AG09319 (cell line): ENCODE measurements at regions not wholly inside any gene's neighbourhood (a gene's known extent, or its start where the extent isn't known, plus 50 kb on each side); places are given as distances from the start of the nearest gene placed in this dataset.

Experiments used
- DNase-seq: peaks from one replicate; pipeline ENCODE4 v3.0.0-alpha.2; 2010; ENCODE audit warnings: low read depth; ENCODE audit errors: extremely low read depth
- TF ChIP-seq, protein P1 (sequence below): IDR thresholded peaks from 2 replicates; pipeline ENCODE4 v1.5.1; 2011; ENCODE audit warnings: low read depth, mild to moderate bottlenecking, inconsistent platforms, low read length, moderate library complexity

DNA sequence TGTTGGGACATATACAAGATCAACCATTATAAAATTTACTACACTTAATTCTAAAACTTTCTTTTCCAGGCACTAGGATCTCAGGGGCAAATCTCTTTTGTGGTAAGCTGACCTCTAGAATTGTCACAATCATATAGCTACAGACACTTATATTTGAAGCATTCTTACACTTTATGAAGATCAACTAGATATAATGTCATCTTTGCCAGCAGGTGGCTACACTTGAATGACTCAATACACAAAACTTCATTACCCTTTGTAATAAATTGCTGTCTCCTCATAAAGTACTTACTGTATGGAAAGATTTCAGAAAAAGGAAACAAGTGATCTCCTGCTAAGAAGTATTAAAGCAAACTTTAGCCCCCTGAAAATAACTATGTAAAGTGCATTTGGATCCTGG is 77.8 kb downstream of the RDH14 start:
- no peak for DNase-seq

DNA sequence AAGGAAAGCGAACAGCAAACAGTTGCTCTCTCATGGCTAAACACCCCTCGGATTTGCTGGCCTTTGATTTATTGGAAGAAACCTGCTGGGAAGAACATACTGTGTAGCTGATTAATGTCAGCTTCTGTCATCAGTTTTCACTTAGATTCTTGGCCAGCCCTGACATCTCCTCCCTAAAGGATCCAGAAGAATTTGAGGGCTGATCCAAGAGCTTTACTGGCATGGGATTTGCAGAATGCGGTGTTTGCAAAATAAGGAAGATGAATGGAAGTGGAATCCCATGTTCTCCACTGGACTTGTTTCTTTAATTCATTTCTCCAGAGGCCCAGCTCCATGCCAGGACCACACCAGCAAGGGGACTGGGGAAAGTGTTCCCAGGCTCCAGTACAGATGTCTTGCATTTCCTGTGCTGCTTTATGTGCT is 80.5 kb downstream of the RDH14 start:
- TF ChIP-seq, protein P1, sequence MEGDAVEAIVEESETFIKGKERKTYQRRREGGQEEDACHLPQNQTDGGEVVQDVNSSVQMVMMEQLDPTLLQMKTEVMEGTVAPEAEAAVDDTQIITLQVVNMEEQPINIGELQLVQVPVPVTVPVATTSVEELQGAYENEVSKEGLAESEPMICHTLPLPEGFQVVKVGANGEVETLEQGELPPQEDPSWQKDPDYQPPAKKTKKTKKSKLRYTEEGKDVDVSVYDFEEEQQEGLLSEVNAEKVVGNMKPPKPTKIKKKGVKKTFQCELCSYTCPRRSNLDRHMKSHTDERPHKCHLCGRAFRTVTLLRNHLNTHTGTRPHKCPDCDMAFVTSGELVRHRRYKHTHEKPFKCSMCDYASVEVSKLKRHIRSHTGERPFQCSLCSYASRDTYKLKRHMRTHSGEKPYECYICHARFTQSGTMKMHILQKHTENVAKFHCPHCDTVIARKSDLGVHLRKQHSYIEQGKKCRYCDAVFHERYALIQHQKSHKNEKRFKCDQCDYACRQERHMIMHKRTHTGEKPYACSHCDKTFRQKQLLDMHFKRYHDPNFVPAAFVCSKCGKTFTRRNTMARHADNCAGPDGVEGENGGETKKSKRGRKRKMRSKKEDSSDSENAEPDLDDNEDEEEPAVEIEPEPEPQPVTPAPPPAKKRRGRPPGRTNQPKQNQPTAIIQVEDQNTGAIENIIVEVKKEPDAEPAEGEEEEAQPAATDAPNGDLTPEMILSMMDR = no peak
- DNase-seq = peak; percentile 29

More for the DNA sequence above, 77.8 kb downstream of the RDH14 start:
- TF ChIP-seq, protein P1 = no peak

DNA sequence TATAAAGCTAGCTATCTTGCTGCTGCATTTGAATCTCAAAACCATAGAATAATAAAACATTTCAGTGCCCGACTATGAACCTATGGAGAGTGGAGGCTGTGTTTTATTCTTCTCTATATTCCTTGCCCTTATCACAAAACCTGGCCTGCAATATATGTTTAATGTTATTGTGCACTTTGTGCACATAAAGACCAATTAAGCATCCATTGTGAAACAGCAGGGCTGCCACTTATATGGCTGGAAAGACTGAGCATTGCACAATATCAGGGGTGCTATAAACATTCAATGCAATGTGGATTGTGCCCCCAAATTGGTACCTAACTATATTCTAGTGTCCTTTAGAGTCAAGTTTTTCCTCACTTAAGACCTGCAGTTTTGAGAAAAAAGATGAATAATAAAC is 83.2 kb downstream of the RDH14 start:
- TF ChIP-seq, protein P1 = no peak
- no peak for DNase-seq

DNA sequence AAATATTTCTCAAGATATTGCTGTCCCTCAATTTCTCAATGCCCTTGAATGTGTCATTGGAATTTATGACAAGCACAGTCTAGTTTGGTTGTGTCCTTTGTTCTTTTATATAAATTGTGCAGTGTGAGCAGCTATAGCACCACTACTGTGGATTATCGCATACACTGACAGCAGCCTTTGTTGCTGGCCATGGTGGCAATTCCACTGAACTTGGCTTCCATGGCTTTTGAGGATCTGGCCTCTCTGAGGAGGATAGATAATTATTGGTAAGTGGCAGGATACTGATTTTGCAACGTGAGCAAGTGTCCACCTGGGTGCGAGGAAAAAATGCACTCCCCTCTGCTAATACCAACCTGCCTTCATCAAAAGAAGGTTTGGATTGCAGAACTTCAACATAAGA is 84.0 kb downstream of the RDH14 start:
- TF ChIP-seq, protein P1 = no peak
- DNase-seq = no peak

DNA sequence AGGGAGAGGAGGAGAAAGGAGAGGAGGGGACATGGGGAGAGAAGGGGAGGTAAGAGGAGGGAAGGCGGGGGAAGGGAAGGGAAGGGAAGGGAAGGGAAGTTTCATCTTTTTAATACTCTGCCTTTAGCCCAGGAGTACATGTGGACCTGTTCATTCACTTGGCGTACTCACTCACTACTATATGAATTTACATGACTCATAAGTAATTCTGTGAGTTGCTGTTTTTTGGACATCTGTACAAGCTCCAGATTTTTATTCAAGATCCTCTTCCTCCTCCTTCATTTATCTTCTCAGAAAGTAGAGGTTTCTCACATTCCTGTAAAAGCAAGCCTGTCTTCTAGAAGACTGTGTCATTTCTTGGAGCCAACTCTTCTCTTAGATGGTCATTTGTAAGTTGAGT is 84.6 kb downstream of the RDH14 start:
- no peak for DNase-seq
- TF ChIP-seq, protein P1 = no peak

DNA sequence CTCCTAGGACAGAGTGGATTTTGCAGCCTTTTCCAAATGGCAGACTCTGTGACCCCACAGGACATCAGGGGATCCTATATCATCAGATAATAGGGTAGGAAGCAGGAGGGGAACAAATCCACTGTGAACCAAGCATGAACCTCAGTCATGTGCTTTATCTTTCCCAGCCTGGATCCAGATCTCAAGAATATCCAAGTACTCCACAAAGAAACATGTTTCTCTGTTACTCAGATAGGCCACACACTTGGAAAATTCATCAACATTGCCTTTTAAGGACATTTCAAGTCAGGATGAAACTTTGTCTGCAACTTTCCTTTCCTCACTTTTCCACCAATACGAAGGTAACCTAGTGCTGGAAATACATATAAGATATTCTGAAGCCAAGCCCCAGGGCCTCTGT is 85.8 kb downstream of the RDH14 start:
- DNase-seq = no peak
- TF ChIP-seq, protein P1 = no peak

DNA sequence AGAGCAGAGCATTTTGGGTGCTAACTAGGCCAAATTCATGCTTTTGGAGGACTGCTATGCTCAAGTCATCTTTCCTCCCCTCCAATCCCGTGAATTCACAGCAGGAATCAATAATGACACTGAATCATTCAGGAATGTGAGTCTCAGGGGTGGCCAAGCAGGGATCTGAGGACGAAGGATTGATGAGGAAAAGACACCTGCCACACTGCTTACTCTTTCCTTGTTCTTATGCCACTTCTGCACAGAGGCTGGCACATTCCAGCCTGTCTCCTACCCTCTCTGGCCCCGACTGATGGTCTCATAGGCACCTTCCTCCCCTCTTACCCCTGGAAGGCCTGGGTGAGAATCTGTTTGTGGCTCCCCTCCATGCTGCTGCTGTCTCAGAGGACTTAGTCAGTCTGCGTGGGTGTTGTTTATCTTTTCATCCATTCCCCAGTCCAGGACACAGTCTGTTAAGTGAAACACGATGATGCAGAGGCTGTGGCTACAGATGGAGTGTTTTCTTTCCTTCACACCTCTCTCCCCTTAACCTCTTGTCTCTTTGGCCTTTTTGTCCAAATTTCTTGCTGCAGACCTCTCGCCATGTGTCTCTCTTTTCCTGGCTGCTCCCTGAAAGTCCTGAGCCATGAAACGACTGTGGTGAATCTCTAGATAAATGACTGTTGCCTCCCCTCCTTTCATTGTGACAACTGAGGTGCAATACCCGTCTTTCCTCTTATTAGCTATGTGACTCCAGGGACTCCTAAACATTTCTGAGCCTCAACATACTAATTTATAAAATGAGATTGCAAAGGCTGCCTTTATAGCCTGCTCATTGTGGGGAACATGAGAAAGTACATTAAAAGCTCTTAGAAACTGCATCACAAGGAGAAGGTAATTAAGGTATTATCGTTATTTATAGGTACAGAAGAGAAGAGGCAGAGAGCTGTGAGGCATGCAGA is 86.9 kb downstream of the RDH14 start:
- DNase-seq = peak; percentile 41
- TF ChIP-seq, protein P1 = no peak
